GM19328 (cell line): ENCODE measurements at regions not wholly inside any gene's neighbourhood (a gene's known extent, or its start where the extent isn't known, plus 50 kb on each side); places are given as distances from the start of the nearest gene placed in this dataset.
"Not testable (repeated sequence)": the region's sequence is repeated elsewhere in the genome, so short reads cannot be mapped to it uniquely, and the experiment has no call there.

Experiments used
- ATAC-seq: cut with Tn5 transposase; IDR thresholded peaks from one replicate; pipeline ENCODE4 v1.9.1; 2021; ENCODE audit warnings: mild to moderate bottlenecking, moderate library complexity; ENCODE audit not compliant: unreplicated experiment

DNA sequence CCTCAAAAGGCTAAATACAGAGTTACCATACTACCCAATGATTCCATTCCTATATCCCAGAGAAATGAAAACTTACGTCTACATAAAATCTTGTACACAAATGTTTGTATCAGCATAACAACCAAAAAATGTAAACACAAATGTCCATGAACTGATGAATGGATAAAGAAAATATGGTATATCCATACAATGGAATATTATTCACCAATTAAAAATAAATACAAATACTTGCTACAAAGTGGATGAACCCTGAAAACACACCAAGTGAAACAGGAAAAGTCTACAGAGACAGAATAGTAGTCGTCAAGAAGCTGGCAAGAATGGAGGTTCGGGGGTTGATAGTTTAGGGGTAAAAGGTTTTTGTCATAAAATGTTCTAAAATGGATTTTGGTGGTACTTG, 54.0 kb upstream of the ANKRD28 start:
- no peak for ATAC-seq

GRCh38 chr3:15858547-15859506, 61.0 kb upstream of the ANKRD28 start:
- ATAC-seq: peak; percentile 49

DNA sequence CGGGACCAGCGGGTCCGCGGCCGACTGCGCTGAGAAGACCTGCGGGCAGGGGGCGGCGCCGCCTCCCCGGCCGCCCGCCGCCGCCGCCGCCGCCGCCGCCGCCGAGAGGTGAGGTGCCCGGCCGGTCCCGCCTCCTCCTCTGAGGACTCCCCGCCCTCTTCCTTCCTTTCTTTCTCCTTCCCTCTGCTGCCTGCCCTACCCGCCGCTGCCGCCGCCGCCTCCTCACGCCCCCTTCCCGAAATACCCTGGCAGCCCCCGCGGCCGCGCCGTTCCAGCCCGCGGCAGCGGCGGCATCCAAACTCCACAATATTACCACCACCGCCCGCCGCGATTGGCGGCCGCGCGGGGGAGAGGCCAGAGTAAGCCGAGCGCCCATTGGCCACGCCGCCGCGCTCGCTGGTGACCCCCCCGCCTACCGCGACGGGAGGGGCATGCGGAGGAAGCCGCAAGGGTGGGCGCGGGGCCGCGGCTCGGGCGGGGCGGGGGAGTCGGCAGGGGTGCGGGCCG, 61.8 kb upstream of the ANKRD28 start:
- peak; percentile 77 for ATAC-seq

GRCh38 chr3:15860014-15860934, 62.5 kb upstream of the ANKRD28 start:
- peak; percentile 50 for ATAC-seq

GRCh38 chr3:15861163-15861562, 63.4 kb upstream of the ANKRD28 start:
- ATAC-seq: no peak

- no peak for ATAC-seq
These were observed 75.0 kb upstream of the ANKRD28 start for GRCh38 chr3:15872807-15873206.

- no peak for ATAC-seq
These were observed 75.6 kb upstream of the ANKRD28 start for GRCh38 chr3:15873415-15873814.

- no peak for ATAC-seq
These were observed 77.4 kb upstream of the ANKRD28 start for GRCh38 chr3:15875016-15875689.

GRCh38 chr3:15876669-15877068, 78.9 kb upstream of the ANKRD28 start:
- no peak for ATAC-seq

DNA sequence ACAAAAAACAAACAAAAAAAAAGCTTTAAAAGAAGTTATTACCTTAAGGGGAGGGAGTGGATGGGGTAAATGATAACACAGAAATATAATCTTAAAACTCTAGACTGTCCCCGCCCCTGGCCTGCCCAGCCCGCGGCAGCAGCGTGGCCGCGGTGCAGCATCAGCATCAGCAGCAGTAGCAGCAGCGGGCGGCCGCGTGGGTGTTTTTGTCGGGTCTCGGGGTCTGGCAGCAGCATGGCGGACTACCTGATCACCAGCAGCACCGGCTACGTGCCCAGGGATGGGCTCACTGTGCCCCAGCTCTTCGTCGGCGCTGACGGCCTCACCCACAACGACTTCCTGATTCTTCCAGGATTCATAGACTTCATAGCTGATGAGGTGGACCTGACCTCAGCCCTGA, 80.0 kb upstream of the ANKRD28 start:
- ATAC-seq: no peak

DNA sequence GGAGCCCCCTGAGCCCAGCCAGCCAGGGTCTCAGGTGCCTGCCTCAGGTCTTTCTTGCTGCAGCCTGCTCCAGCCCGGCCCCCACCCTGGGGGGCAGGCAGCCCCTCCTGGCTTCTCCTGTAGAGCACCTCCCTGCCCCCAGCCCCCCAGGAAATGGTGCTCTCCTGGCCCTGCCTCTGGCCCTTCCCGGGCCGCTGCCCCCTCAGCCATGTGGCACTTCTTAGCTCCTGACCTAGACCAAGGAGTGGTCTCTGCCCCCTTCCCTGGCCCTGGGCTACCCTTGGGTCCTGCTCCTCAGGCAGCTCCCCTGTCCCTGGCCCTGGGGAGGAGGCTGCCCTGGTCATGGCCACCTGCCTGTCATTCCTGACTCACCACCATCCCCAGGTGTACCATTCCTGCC, 82.0 kb upstream of the ANKRD28 start:
- not testable (repeated sequence) for ATAC-seq

- no peak for ATAC-seq
These were observed 84.8 kb upstream of the ANKRD28 start for GRCh38 chr3:15882577-15882976.

DNA sequence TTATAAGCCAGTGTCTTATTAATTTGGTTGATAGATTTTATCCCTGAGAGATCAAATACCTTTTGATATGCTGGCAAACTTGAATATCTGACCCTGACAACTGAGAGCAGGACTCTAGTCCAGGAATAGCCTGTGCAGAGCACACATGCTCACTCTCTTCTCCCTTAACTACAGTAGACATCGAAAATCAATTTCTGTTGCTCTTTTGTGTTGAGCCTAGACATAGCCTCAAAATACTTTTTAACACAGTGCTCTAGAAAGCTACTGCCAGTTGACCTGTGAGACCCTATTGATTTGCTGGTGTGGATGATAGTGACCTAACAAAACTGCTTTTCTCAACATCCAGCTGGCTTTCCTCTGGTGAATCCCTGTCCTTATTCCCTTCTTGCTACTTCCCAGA, 86.4 kb upstream of the ANKRD28 start:
- no peak for ATAC-seq

DNA sequence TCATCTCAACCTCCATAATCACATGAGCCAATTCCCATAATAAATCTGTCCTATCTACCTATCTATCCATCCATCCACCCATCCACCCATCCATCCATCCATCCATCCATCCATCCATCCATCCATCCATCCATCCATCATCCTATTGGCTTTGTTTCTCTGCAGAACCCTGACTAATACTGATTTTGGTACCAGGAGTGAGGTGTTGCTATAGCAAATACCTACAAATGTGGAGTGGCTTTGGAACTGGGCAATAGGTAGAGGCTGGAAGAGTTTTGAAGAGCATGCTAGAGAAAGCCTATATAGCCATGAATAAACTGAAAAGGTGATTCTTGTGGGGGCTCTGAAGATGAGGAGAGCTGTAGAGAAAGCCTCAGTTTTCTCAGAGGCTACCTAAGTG, 88.7 kb upstream of the ANKRD28 start:
- ATAC-seq: no peak

DNA sequence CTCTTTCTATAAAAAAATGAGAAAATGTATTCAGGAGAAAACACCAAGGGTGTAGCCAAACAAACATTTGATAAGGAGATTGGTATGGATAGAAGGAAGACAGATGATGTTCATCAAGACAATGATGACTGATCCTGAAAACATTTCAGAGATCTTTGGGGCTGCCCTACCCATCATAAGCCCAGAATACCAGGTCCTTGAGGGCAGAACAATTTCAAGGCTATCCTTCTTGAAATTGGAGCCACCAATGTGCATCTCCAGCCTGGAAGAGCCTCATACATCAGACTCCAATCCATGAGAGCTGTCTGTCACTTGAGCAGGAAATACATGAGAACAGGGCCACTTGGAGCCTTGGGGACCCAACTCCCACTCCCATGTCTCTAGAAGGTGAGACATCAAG, 89.5 kb upstream of the ANKRD28 start:
- ATAC-seq: no peak

DNA sequence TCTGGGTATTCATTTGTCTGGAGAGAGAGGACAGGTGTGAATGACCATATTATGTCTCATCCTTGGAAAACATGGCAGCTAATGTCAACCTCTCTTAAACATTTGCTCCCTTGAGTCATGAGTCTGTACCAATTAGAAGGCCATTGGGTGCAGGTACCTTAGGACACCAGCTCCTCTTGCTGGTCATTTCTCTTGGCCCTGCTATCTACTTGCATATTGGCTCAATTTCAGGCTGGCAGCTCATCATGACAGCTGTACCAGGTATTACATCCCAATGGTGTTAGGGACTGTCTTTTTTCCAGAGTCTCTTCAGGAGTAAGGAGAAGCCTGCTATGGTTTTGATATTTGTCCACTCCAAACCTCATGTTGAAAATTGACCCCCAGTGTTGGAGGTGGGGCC, 92.2 kb upstream of the ANKRD28 start:
- ATAC-seq: no peak

DNA sequence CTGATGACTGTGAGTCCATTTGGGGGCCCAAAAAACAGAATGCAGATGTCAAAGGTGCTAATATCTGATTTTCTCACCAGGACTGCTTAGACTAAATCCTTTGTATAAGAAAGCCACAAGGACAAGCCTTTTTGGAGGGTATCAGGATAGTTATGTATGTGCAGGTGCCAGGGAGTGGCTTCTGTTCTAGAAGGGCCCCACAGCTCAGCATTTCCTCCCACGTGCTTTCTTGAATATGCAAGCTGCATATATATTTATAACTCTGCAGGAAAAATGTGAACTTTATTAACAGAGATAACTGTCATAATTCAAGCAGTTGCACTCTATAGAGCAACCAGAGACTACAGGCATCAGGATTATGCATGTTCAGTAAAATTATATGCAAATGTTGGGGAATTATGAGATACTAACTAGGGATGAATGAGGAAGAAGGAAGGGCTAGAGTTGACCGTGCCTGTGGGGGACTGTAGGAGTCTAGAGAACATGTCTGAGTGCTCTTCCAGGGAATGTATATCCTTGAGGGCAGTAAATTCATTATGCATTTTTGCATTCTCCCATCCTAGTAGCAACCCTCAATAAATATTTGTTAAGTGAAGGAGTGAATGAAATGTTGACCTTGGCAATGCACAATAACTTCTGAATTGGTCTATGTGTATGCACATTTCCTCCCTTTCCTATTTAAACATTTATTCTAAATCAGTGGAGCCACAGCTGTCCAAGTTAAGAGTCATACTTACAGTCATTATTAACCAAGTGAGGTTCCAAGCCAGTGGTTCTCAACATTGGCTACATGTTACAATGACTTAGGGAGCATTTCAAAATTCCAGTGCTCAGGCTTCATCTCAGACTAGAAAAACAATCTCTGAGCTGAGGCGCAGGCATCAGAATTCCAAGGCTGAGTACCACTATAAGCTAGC, 94.8 kb upstream of the ANKRD28 start:
- no peak for ATAC-seq

DNA sequence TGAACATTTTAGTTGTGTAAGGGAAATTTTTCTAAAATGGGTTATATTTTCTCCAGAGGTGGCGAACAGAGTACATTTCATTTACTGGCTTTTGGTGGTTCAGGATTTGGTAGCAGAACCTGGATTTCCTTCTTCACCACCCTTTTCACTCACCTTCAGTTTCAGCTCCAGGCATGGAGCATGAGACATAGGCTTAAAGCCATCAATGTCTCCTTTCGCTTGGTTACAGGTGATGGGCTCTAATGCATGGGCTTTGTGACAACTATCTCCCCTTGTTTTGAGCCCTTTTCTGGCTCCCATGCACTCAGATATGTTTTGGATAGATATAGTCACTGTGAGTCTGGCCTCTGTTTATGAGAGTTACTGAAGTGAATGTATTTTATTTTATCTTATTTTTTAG, 96.6 kb upstream of the ANKRD28 start:
- no peak for ATAC-seq

GRCh38 chr3:15896500-15896899, 98.7 kb upstream of the ANKRD28 start:
- ATAC-seq: no peak

- ATAC-seq: no peak
These were observed 101.6 kb upstream of the ANKRD28 start for GRCh38 chr3:15899388-15899787.
